ENCODE measurements at regions not wholly inside any gene's neighbourhood (a gene's known extent, or its start where the extent isn't known, plus 50 kb on each side); places are given as distances from the start of the nearest gene placed in this dataset.

DNA sequence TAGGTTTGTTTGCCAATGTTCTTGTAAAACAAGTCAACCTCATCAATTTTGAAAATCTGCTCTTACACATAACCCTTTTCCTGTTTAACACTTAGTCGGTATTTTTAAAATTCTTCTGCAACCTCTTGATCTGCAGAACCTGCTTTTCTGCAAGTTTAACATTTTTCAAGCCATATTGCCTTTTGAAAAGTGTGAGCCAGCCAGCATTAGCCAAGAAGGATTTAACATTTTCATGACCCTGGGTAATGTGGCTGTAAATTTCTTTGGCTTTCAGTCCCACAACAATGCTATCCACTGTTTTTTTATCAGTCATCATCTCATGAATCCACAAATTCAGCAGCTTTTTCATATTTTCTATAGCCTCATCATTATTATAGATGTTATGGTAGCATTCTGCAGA lies 956.5 kb downstream of the FAT4 start:
- H3K4me1 ChIP-seq (ENCODE audit: control insufficient read depth in 5 of 5, insufficient read depth in 5 of 5, low read length in 5 of 5) = peaks cover 0 to 29% (median 0%) of the 10 kb centered on the region in 5 donors
- H3K9me3 ChIP-seq (ENCODE audit: control insufficient read depth in 4 of 4, insufficient read depth in 3 of 4, low read length in 3 of 4) = no peaks in the 10 kb centered on the region
- H3K27me3 ChIP-seq (ENCODE audit: control insufficient read depth in 3 of 3, insufficient read depth in 3 of 3, low read length in 2 of 3) = no peaks in the 10 kb centered on the region
- no peak for TF ChIP-seq CTCF (IDR thresholded peaks at IDR 0.05; ENCODE audit: control extremely low read depth, extremely low read depth)
- H3K9ac ChIP-seq (ENCODE audit: insufficient read depth in 1 of 2, low read length in 2 of 2) = no peak overlapping the region
- WGBS, 2 donors = 53 to 60% methylated on average over 1 of the region's 1 CpG
- H3K27ac ChIP-seq (ENCODE audit: low read depth in 1 of 2, low read length in 1 of 2) = no peak overlapping the region
- no peak for ATAC-seq (ENCODE audit: insufficient read depth, low FRiP score)
- no peak overlapping the region for H3K4me3 ChIP-seq
- H3K36me3 ChIP-seq (ENCODE audit: control insufficient read depth in 4 of 4, insufficient read depth in 4 of 4, low read length in 4 of 4) = no peaks in the 10 kb centered on the region
- DNase-seq = peak; percentile 49 to 94 (median 92)

DNA sequence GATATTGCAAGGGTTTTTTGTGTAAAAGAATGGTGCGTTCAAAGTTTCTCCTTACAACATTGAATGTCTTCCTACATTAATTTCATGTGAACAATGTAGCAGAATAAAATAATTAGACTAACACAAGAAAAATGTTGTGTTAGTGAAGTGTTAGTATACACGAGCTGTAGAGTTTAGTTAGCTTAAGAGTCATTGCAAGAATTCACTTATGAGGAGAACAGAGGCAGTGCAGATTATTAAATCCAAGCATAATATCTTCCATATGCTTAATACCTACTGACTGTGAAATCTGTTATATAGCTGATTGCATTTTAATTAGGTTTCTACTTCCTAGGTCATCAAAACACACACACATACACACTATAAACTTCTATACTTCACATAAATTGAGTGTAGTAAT lies 959.0 kb downstream of the FAT4 start:
- Histone ChIP-seq H3K4me1 (ENCODE audit: control insufficient read depth in 5 of 5, insufficient read depth in 5 of 5, low read length in 5 of 5) (peaks cover 0 to 18% (median 0%) of the 10 kb centered on the region in 5 donors), H3K27me3 (ENCODE audit: control insufficient read depth in 3 of 3, insufficient read depth in 3 of 3, low read length in 2 of 3) (no peaks in the 10 kb centered on the region), H3K4me3 (no peak overlapping the region), H3K9ac (ENCODE audit: insufficient read depth in 1 of 2, low read length in 2 of 2) (no peak overlapping the region), H3K36me3 (ENCODE audit: control insufficient read depth in 4 of 4, insufficient read depth in 4 of 4, low read length in 4 of 4) (no peaks in the 10 kb centered on the region), H3K27ac (ENCODE audit: low read depth in 1 of 2, low read length in 1 of 2) (no peak overlapping the region), H3K9me3 (ENCODE audit: control insufficient read depth in 4 of 4, insufficient read depth in 3 of 4, low read length in 3 of 4) (no peaks in the 10 kb centered on the region)
- ATAC-seq (ENCODE audit: insufficient read depth, low FRiP score) (no peak), DNase-seq (peak in 2 of 3 donors; percentile 84 to 85)
- 74 to 80% methylated on average over 2 of the region's 2 CpGs for whole genome bisulfite sequencing, 2 donors
- TF ChIP-seq CTCF (IDR thresholded peaks at IDR 0.05; ENCODE audit: control extremely low read depth, extremely low read depth) = no peak

GRCh38 chr4:126291886-126292285 lies 977.1 kb downstream of the FAT4 start:
- H3K4me1 ChIP-seq (ENCODE audit: control insufficient read depth in 5 of 5, insufficient read depth in 5 of 5, low read length in 5 of 5) = peaks cover 0 to 3% (median 0%) of the 10 kb centered on the region in 5 donors
- no peaks in the 10 kb centered on the region for H3K27me3 ChIP-seq (ENCODE audit: control insufficient read depth in 3 of 3, insufficient read depth in 3 of 3, low read length in 2 of 3)
- no peak for DNase-seq
- WGBS, 2 donors = 71 to 72% methylated on average over 1 of the region's 1 CpG
- H3K36me3 ChIP-seq (ENCODE audit: control insufficient read depth in 4 of 4, insufficient read depth in 4 of 4, low read length in 4 of 4) = no peaks in the 10 kb centered on the region
- ATAC-seq (ENCODE audit: insufficient read depth, low FRiP score) = no peak
- no peak overlapping the region for H3K27ac ChIP-seq (ENCODE audit: low read depth in 1 of 2, low read length in 1 of 2)
- H3K9me3 ChIP-seq (ENCODE audit: control insufficient read depth in 4 of 4, insufficient read depth in 3 of 4, low read length in 3 of 4) = no peaks in the 10 kb centered on the region
- H3K9ac ChIP-seq (ENCODE audit: insufficient read depth in 1 of 2, low read length in 2 of 2) = no peak overlapping the region
- H3K4me3 ChIP-seq = no peak overlapping the region
- TF ChIP-seq CTCF (IDR thresholded peaks at IDR 0.05; ENCODE audit: control extremely low read depth, extremely low read depth) = no peak

DNA sequence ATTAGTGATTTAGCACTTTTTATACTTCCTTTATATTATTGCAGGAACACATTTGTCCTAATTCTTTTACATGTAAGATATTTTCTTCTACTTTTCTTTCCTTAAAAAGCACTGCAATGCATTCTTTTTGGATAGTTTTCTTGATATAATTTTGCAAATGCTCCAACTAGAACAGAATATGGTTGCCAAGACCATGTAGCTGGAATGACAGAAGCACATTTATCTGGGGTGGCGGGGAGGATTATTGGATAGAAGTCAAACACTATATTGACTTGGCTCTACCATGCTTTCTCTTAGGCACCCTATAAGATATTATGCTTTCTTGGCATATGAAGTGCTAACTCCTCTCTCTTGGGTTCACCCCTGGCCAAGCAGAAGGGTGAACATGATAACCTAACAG lies 983.5 kb downstream of the FAT4 start:
- Histone ChIP-seq H3K36me3 (ENCODE audit: control insufficient read depth in 4 of 4, insufficient read depth in 4 of 4, low read length in 4 of 4) (no peaks in the 10 kb centered on the region), H3K4me3 (no peak overlapping the region), H3K9ac (ENCODE audit: insufficient read depth in 1 of 2, low read length in 2 of 2) (no peak overlapping the region), H3K27ac (ENCODE audit: low read depth in 1 of 2, low read length in 1 of 2) (no peak overlapping the region), H3K27me3 (ENCODE audit: control insufficient read depth in 3 of 3, insufficient read depth in 3 of 3, low read length in 2 of 3) (no peaks in the 10 kb centered on the region), H3K9me3 (ENCODE audit: control insufficient read depth in 4 of 4, insufficient read depth in 3 of 4, low read length in 3 of 4) (peaks cover 0 to 9% (median 3%) of the 10 kb centered on the region in 4 donors), H3K4me1 (ENCODE audit: control insufficient read depth in 5 of 5, insufficient read depth in 5 of 5, low read length in 5 of 5) (peaks cover 0 to 8% (median 0%) of the 10 kb centered on the region in 5 donors)
- DNase-seq (peak in 2 of 3 donors; percentile 20 to 26), ATAC-seq (ENCODE audit: insufficient read depth, low FRiP score) (no peak)
- no peak for TF ChIP-seq CTCF (IDR thresholded peaks at IDR 0.05; ENCODE audit: control extremely low read depth, extremely low read depth)
- WGBS, 2 donors = 86 to 91% methylated on average over 1 of the region's 1 CpG

Data from lung (tissue), 11 donors.